K562 (cell line): ENCODE measurements at regions not wholly inside any gene's neighbourhood (a gene's known extent, or its start where the extent isn't known, plus 50 kb on each side); places are given as distances from the start of the nearest gene placed in this dataset.

Source experiments
- BRCA1 ChIP-seq, 2 experiments: fragments of 450-650 bp in 1 of 2; sonication (generic) in 1 of 2; formaldehyde crosslinking in 1 of 2; IDR thresholded peaks; 2 replicates each; pipeline versions ENCODE4 v1.5.0 to v1.6.1; 2017 to 2020; ENCODE audit warnings: mild to moderate bottlenecking in 1 of 2, missing genetic modification reagents in 1 of 2
- CTCF ChIP-seq, 3 experiments: IDR thresholded peaks in 2 of 3; conservative IDR thresholded peaks in 1 of 3; 2 replicates each; pipeline ENCODE4 v1.5.1; 2011 to 2012; ENCODE audit warnings: low read length in 3 of 3, mild to moderate bottlenecking in 3 of 3, control low read depth in 2 of 3, improper control_type of control experiment in 1 of 3, inconsistent platforms in 1 of 3, low read depth in 1 of 3, mixed read lengths in 1 of 3, moderate library complexity in 1 of 3; ENCODE audit not compliant: insufficient read depth in 2 of 3
- MEF2A ChIP-seq: IDR thresholded peaks from 2 replicates; pipeline ENCODE4 v1.6.1; 2011; ENCODE audit warnings: low read depth, mild to moderate bottlenecking, low read length, moderate library complexity; ENCODE audit not compliant: control insufficient read depth
- PPARD ChIP-seq: fragments of 250-450 bp; sonication (Bioruptor Pico); IDR thresholded peaks from 2 replicates; pipeline ENCODE4 v1.8.0; 2022; ENCODE audit warnings: inconsistent platforms, mild to moderate bottlenecking, moderate library complexity
- TAF1 ChIP-seq: IDR thresholded peaks from 2 replicates; pipeline ENCODE4 v1.6.1; 2011; ENCODE audit warnings: mild to moderate bottlenecking, low read length, moderate library complexity; ENCODE audit not compliant: insufficient read depth, control insufficient read depth, severe bottlenecking; ENCODE audit errors: extremely low read depth

GRCh38 chr4:145307120-145307519 lies 126.7 kb upstream of the OTUD4 start:
- TF ChIP-seq BRCA1 (IDR thresholded peaks at IDR 0.05), result no peak
- TF ChIP-seq BRCA1 (CRISPR knock-in tag; IDR thresholded peaks at IDR 0.05), result no peak
- no peak for TF ChIP-seq PPARD
- TF ChIP-seq CTCF (IDR thresholded peaks at IDR 0.05 in 2 of 3, conservative IDR thresholded peaks at IDR 0.05 in 1 of 3; ENCODE audit: insufficient read depth in 2 of 3, low read depth in 1 of 3, low read length in 3 of 3), result no peak
- no peak for TF ChIP-seq MEF2A
- no peak for TF ChIP-seq TAF1
